MM.1S (cell line): ENCODE measurements at regions not wholly inside any gene's neighbourhood (a gene's known extent, or its start where the extent isn't known, plus 50 kb on each side); places are given as distances from the start of the nearest gene placed in this dataset.

ENCODE experiments used
- DNase-seq: peaks from one replicate; pipeline ENCODE4 v3.0.0-alpha.2; 2015
- H2AFZ ChIP-seq: fragments of 300-600 bp; sonication (generic); 2 replicates; pipeline ENCODE4 v1.6.0; 2016; ENCODE audit warnings: antibody characterized with exemption, low read length
- H3F3A ChIP-seq: fragments of 300-600 bp; sonication (generic); 2 replicates; pipeline ENCODE4 v1.6.1; 2016; ENCODE audit warnings: mild to moderate bottlenecking, antibody characterized with exemption, low read length, moderate library complexity, mixed read lengths; ENCODE audit not compliant: insufficient read depth
- H3K27ac ChIP-seq: fragments of 300-600 bp; sonication (generic); 2 replicates; pipeline ENCODE4 v1.5.1; 2016; ENCODE audit warnings: mild to moderate bottlenecking, low read length
- H3K27me3 ChIP-seq: fragments of 300-600 bp; sonication (generic); replicated peaks from 2 replicates; pipeline ENCODE4 v1.6.0; 2016; ENCODE audit warnings: low read length; ENCODE audit not compliant: insufficient read depth
- H3K36me3 ChIP-seq: fragments of 300-600 bp; sonication (generic); replicated peaks from 2 replicates; pipeline ENCODE4 v1.6.1; 2016; ENCODE audit warnings: mild to moderate bottlenecking, low read length, mixed read lengths; ENCODE audit not compliant: insufficient read depth
- H3K4me1 ChIP-seq: fragments of 300-600 bp; sonication (generic); 2 replicates; pipeline ENCODE4 v1.6.1; 2016; ENCODE audit warnings: low read length, mixed read lengths
- H3K4me2 ChIP-seq: fragments of 300-600 bp; sonication (generic); 2 replicates; pipeline ENCODE4 v1.6.0; 2016; ENCODE audit warnings: low read depth, low read length
- H3K4me3 ChIP-seq: fragments of 300-600 bp; sonication (generic); 2 replicates; pipeline ENCODE4 v1.5.1; 2016; ENCODE audit warnings: low read length, mixed read lengths
- H3K79me2 ChIP-seq: fragments of 300-600 bp; sonication (generic); 2 replicates; pipeline ENCODE4 v1.6.1; 2016; ENCODE audit warnings: mixed run types, low read length, mixed read lengths
- H3K9ac ChIP-seq: fragments of 300-600 bp; sonication (generic); 2 replicates; pipeline ENCODE4 v1.6.1; 2016; ENCODE audit warnings: low read length, mixed read lengths
- H3K9me2 ChIP-seq: fragments of 300-600 bp; sonication (generic); replicated peaks from 2 replicates; pipeline ENCODE4 v1.6.1; 2016; ENCODE audit warnings: mild to moderate bottlenecking, low read length, mixed read lengths; ENCODE audit not compliant: insufficient read depth
- H3K9me3 ChIP-seq: fragments of 300-600 bp; sonication (generic); replicated peaks from 2 replicates; pipeline ENCODE4 v1.6.1; 2016; ENCODE audit warnings: mild to moderate bottlenecking, low read length, mixed read lengths; ENCODE audit not compliant: insufficient read depth
- H4K20me1 ChIP-seq: fragments of 300-600 bp; sonication (generic); 2 replicates; pipeline ENCODE4 v1.6.1; 2016; ENCODE audit warnings: mild to moderate bottlenecking, low read length, moderate library complexity, mixed read lengths; ENCODE audit not compliant: insufficient read depth
- EZH2 ChIP-seq: fragments of 300-600 bp; sonication (generic); optimal IDR thresholded peaks from 2 replicates; pipeline ENCODE3; 2017; ENCODE audit warnings: low read depth, mild to moderate bottlenecking, antibody characterized with exemption, low read length, mixed read lengths
- EZH2phosphoT487 ChIP-seq: fragments of 300-600 bp; sonication (generic); IDR thresholded peaks from 2 replicates; pipeline ENCODE4 v1.6.1; 2018; ENCODE audit warnings: antibody characterized with exemption, low read length
- TF ChIP-seq, protein P1 (sequence below): fragments of 300-600 bp; sonication (generic); IDR thresholded peaks from 2 replicates; pipeline ENCODE4 v1.5.1; 2016; ENCODE audit warnings: antibody characterized with exemption, low read length, mixed read lengths

- no peaks in the 10 kb centered on the region for H3K27me3 ChIP-seq
- TF ChIP-seq, protein P1, sequence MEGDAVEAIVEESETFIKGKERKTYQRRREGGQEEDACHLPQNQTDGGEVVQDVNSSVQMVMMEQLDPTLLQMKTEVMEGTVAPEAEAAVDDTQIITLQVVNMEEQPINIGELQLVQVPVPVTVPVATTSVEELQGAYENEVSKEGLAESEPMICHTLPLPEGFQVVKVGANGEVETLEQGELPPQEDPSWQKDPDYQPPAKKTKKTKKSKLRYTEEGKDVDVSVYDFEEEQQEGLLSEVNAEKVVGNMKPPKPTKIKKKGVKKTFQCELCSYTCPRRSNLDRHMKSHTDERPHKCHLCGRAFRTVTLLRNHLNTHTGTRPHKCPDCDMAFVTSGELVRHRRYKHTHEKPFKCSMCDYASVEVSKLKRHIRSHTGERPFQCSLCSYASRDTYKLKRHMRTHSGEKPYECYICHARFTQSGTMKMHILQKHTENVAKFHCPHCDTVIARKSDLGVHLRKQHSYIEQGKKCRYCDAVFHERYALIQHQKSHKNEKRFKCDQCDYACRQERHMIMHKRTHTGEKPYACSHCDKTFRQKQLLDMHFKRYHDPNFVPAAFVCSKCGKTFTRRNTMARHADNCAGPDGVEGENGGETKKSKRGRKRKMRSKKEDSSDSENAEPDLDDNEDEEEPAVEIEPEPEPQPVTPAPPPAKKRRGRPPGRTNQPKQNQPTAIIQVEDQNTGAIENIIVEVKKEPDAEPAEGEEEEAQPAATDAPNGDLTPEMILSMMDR = no peak
- no peak overlapping the region for H3K9ac ChIP-seq
- H3K79me2 ChIP-seq = no peaks in the 10 kb centered on the region
- no peak overlapping the region for H2AFZ ChIP-seq
- H3K4me1 ChIP-seq = no peaks in the 10 kb centered on the region
- H3K4me3 ChIP-seq = no peak overlapping the region
- H3K4me2 ChIP-seq = no peak overlapping the region
- no peak for DNase-seq
- H3K9me3 ChIP-seq = no peaks in the 10 kb centered on the region
- no peaks in the 10 kb centered on the region for H3K9me2 ChIP-seq
- H3K36me3 ChIP-seq = no peaks in the 10 kb centered on the region
- H4K20me1 ChIP-seq = no peaks in the 10 kb centered on the region
- H3K27ac ChIP-seq = no peak overlapping the region
- no peaks in the 10 kb centered on the region for H3F3A ChIP-seq
Measured at GRCh38 chrX:8960957-8961468, 72.9 kb downstream of the FAM9B start.

GRCh38 chrX:8955511-8955910, 78.4 kb downstream of the FAM9B start:
- H3K4me1 ChIP-seq = no peaks in the 10 kb centered on the region
- no peak overlapping the region for H3K9ac ChIP-seq
- H2AFZ ChIP-seq = no peak overlapping the region
- no peaks in the 10 kb centered on the region for H3K9me2 ChIP-seq
- no peaks in the 10 kb centered on the region for H3F3A ChIP-seq
- no peak overlapping the region for H3K4me2 ChIP-seq
- no peaks in the 10 kb centered on the region for H3K79me2 ChIP-seq
- H3K4me3 ChIP-seq = no peak overlapping the region
- H3K27ac ChIP-seq = no peak overlapping the region
- no peaks in the 10 kb centered on the region for H3K36me3 ChIP-seq
- TF ChIP-seq EZH2phosphoT487 = no peak
- TF ChIP-seq, protein P1 = no peak
- TF ChIP-seq EZH2 = no peak
- no peaks in the 10 kb centered on the region for H3K27me3 ChIP-seq
- no peaks in the 10 kb centered on the region for H4K20me1 ChIP-seq
- H3K9me3 ChIP-seq = no peaks in the 10 kb centered on the region
- DNase-seq = no peak

DNA sequence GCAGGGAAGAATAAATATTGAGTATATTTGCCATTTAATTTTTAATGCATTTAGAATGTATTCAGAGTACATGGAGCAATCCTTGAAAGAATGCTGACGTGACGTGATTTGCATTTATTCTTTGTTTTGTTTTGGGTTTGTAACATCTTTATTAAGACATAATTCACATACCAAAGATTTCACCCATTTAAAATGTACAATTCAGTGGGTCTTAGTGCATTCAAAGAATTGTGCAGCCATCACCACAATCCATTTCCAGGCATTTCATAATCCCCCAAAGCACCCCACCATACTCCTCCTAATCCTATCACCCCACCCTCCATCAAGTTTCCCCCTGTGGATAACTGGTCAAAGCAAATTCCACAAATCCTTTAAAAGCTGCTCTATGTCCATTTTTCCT, 87.4 kb downstream of the FAM9B start:
- Histone ChIP-seq H3F3A (no peaks in the 10 kb centered on the region), H3K36me3 (no peaks in the 10 kb centered on the region), H3K27me3 (no peaks in the 10 kb centered on the region), H3K27ac (no peak overlapping the region), H3K9me3 (no peaks in the 10 kb centered on the region), H3K9ac (no peak overlapping the region), H3K4me3 (no peak overlapping the region), H3K4me2 (no peak overlapping the region), H4K20me1 (no peaks in the 10 kb centered on the region), H3K4me1 (no peaks in the 10 kb centered on the region), H3K79me2 (no peaks in the 10 kb centered on the region), H3K9me2 (no peaks in the 10 kb centered on the region), H2AFZ (no peak overlapping the region)
- no peak for DNase-seq
- TF ChIP-seq, protein P1 = no peak
- no peak for TF ChIP-seq EZH2
- TF ChIP-seq EZH2phosphoT487 = no peak
